ENCODE measurements at regions not wholly inside any gene's neighbourhood (a gene's known extent, or its start where the extent isn't known, plus 50 kb on each side); places are given as distances from the start of the nearest gene placed in this dataset.

DNA sequence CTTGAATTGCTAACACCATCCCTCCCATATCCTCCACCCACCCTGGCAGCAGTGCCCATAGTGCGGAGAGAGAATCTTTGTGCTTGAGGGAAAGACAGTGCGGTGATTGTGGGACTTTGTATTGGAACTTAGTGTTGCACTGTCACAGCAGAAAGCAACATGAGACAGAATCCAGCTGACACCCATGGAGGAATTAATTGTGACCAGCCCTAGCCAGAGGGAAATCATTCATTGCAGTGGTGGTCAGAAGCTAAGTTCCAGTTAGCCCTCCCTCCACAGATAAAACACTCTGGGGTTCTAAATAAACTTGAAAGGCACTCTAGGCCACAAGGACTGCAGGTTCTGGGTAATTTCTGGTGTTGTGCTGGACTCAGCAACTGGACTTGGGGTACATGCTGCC lies 1002.6 kb downstream of the TMTC2 start:
- TF ChIP-seq, protein P1, sequence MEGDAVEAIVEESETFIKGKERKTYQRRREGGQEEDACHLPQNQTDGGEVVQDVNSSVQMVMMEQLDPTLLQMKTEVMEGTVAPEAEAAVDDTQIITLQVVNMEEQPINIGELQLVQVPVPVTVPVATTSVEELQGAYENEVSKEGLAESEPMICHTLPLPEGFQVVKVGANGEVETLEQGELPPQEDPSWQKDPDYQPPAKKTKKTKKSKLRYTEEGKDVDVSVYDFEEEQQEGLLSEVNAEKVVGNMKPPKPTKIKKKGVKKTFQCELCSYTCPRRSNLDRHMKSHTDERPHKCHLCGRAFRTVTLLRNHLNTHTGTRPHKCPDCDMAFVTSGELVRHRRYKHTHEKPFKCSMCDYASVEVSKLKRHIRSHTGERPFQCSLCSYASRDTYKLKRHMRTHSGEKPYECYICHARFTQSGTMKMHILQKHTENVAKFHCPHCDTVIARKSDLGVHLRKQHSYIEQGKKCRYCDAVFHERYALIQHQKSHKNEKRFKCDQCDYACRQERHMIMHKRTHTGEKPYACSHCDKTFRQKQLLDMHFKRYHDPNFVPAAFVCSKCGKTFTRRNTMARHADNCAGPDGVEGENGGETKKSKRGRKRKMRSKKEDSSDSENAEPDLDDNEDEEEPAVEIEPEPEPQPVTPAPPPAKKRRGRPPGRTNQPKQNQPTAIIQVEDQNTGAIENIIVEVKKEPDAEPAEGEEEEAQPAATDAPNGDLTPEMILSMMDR (IDR thresholded peaks at IDR 0.05), result no peak
- TF ChIP-seq POLR2A (IDR thresholded peaks at IDR 0.05), result no peak

Measured in adrenal gland (tissue), 5 donors.